T47D (cell line): ENCODE measurements at regions not wholly inside any gene's neighbourhood (a gene's known extent, or its start where the extent isn't known, plus 50 kb on each side); places are given as distances from the start of the nearest gene placed in this dataset.

Experiments
- DNase-seq, 2 experiments: peaks; one replicate each; pipeline versions ENCODE4 v3.0.0 to v3.0.0-alpha.2; 2011 to 2012; ENCODE audit warnings: low read depth in 1 of 2, low spot score in 1 of 2
- JUND ChIP-seq: IDR thresholded peaks from 2 replicates; pipeline ENCODE4 v1.6.1; 2012; ENCODE audit warnings: low read depth
- in situ Hi-C: cut with HindIII; loops from 2 replicates; pipeline ENCODE4 v1.10.0; 2016; ENCODE audit warnings: low sequenced_read_pairs, low pct_unique_long_range_greater_than_20kb

DNA sequence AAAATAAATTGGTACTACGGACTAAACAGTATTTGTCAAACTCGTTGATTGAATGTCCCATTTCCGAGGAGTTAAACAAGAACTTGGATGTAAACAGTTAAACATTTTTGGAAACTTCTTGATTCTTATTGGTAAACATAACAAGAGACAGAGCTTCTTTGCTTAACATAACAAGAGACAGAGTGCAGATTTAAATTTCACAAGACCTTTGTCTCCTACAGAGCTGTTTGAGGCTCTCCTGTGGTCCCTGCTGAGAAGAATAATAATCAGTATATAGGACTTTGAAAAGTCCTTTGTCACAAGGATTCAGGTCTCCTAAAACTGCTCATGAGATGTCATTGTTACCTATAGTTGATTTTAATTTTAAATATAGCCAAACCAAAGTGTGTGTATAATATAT, 170.6 kb upstream of the C21orf91 start:
- TF ChIP-seq JUND = no peak
- in situ Hi-C loops = no loop called here
- no peak for DNase-seq

- no peak for DNase-seq
- TF ChIP-seq JUND = no peak
- in situ Hi-C loops = no loop called here
Measured at GRCh38 chr21:17988102-17988437, 168.9 kb upstream of the C21orf91 start.

GRCh38 chr21:17987382-17988101, 168.4 kb upstream of the C21orf91 start:
- in situ Hi-C loops = no loop called here
- TF ChIP-seq JUND = no peak
- DNase-seq = no peak

- in situ Hi-C loops = no loop called here
- DNase-seq = no peak
- TF ChIP-seq JUND = no peak
Measured at GRCh38 chr21:17981060-17981740, 162.0 kb upstream of the C21orf91 start.

DNA sequence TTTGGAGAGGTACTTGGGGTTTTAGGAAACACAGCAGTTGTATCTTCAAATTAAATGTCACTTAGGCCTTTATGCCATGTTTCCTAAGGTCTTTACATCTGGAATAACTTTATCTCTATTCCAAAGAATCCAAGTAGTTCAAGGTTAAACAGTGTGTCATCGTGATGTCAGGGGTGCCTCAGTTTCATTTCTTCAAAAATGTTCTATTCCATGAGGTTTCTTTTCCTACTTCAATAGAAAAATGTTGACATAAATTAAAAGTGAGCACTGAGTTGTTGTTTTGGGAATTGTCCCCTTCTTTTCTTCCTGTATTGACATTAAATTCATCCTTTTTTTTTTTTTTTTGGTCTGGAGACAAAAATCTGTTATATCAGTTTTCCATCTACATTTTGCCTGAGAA, 160.6 kb upstream of the C21orf91 start:
- no peak for DNase-seq
- in situ Hi-C loops = no loop called here
- TF ChIP-seq JUND = no peak

GRCh38 chr21:17978895-17979294, 159.7 kb upstream of the C21orf91 start:
- no peak for DNase-seq
- TF ChIP-seq JUND = no peak
- in situ Hi-C loops = no loop called here

- no peak for DNase-seq
- in situ Hi-C loops = no loop called here
- no peak for TF ChIP-seq JUND
Measured at GRCh38 chr21:17976691-17977090, 157.5 kb upstream of the C21orf91 start.

- no peak for TF ChIP-seq JUND
- no peak for DNase-seq
- in situ Hi-C loops = no loop called here
Measured at GRCh38 chr21:17976139-17976538, 157.0 kb upstream of the C21orf91 start.

GRCh38 chr21:17967319-17967718, 148.2 kb upstream of the C21orf91 start:
- DNase-seq = no peak
- in situ Hi-C loops = no loop called here
- no peak for TF ChIP-seq JUND

- no peak for TF ChIP-seq JUND
- no peak for DNase-seq
- in situ Hi-C loops = no loop called here
Measured at GRCh38 chr21:17964716-17965115, 145.6 kb upstream of the C21orf91 start.

- DNase-seq = no peak
- in situ Hi-C loops = no loop called here
- no peak for TF ChIP-seq JUND
Measured at GRCh38 chr21:17964199-17964598, 145.0 kb upstream of the C21orf91 start.

DNA sequence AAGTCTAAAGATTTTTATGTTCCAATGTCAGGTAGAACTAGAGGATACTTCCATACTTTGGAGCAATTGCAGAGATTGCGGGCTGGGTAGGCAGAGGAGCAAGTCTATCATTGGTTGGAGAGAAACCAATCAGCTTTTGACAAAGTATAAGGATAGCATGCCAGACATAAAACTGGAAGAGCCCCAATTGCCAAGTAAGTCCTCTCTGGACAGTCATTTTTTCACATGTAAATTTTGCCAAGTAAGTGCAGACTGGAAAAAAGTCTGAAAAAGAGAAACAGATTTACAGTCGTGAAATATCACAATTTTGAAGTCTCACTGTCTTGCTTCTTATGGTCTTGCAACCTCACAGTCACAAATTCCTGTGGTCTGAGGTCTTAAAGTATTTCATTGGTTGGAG, 131.4 kb upstream of the C21orf91 start:
- in situ Hi-C loops = no loop called here
- TF ChIP-seq JUND = no peak

DNA sequence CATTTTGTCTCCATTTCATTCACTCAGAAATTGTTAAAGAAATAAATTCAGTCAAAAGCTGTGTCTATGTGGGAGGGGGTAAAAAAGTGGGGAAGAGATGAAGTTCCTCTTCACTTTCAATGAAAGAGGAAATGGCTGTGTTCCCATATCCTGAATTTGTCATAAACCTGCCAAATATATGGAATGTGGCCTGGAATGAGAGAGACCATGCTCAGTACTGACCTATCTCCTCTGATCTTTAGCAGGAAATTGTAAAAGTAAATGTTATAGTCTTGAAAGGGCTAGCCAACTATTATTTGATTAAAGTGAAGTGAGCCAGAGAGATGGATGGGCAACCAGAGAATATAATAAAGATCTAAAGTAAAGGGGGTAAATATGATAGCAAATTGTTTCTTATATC, 130.3 kb upstream of the C21orf91 start:
- TF ChIP-seq JUND = no peak
- in situ Hi-C loops = no loop called here
- no peak for DNase-seq

More for the DNA sequence above, 131.4 kb upstream of the C21orf91 start:
- DNase-seq = no peak

DNA sequence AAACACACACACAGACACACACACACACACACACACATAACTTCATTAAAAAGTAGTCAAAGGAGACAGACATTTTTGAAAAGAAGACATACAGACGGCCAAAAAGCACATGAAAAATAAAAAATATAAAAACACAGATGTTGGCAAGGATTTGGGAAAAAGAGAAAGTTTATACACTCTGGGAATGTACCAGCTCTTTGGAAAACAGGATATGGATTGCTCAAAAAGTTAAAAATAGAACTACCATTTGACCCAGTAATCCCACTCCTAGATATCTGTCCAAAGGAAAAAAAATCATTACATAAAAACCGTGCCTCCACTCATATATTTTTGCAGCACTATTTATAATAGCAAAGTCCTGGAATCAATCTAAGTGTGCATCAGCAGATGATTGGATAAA, 128.4 kb upstream of the C21orf91 start:
- in situ Hi-C loops = no loop called here
- TF ChIP-seq JUND = no peak
- DNase-seq = no peak
